AG08395 (cell line): ENCODE measurements at regions not wholly inside any gene's neighbourhood (a gene's known extent, or its start where the extent isn't known, plus 50 kb on each side); places are given as distances from the start of the nearest gene placed in this dataset.

Experiments
- DNase-seq: peaks from one replicate; pipeline ENCODE4 v3.0.0; 2012; ENCODE audit warnings: mixed read lengths, low spot score

DNA sequence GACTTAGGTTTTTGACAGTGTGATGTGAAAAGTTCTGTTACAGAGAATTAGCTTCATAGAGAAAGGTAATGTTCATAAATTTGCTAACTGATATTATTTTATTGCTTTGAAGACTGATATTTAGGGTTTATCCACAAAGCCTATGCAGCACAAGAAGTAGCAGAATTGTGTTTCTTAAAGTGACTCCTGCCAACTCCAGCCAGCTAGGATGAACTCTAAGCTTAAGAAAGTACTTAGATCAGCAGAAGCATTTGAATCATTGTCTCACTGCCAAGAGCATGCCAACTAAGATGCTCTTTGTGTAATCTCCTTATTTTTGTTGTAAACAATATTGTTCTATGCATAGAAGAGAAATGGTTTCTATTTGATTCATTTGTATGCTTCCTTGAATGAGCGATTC is 589.4 kb upstream of the ADGRL4 start:
- no peak for DNase-seq

DNA sequence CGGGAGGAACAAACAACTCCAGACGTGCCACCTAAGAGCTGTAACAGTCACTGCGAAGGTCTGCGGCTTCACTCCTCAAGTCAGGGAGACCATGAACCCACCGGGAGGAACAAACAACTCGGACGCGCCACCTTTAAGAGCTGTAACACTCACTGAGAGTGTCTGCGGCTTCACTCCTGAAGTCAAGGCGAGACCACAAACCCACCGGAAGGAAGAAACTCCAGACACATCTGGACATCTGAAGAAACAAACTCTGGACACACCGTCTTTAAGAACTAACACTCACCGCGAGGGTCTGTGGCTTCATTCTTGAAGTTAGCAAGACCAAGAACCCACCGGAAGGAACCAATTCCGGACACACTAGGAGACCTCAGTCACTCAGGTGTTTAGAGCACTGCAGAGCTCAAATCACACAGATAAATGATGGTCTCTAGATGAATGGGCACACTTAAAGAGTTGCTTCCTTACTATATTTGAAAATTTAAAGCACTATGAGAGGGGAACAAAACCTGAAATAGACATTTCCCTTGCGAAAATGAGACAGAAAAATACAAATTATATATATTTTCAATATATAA is 587.7 kb upstream of the ADGRL4 start:
- no peak for DNase-seq

- no peak for DNase-seq
Observed at GRCh38 chr1:79592707-79593106, 586.2 kb upstream of the ADGRL4 start.

DNA sequence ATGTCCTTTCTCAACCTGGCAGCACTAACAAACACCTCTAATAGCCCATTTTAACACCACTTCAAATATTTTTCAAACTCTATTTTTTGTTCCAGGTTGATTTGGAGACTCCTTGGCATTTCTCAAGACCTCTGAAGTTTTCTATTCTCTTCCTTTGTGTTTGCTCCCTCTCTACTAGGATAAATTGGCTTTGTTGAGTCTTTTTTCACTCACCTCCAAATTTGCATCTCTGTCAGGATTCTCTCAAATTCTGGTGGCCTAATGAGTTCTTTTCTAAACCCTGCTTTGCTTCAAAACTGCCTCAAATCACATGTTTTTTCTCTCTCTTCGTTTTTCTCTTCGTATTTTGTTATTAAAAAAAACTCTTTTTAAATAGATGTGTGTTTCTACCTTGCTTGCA is 582.2 kb upstream of the ADGRL4 start:
- DNase-seq, result no peak

DNA sequence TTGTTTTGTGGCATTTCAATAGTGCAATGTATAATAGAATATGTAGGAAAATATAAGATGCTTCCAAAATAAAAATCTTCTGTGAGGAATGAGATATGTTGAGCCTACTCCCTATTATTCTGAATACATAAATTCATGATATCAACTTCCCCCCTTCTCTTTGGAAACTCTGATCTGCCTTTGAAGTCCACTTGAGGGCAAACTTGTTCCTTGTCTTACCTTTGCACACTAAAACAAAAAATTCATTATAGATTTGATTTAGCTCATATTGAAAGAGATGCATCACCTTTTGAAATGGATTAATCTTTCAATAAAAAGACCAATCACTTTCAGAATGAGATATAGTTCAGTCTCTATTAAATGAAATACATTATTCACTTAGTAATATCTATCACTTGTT is 580.7 kb upstream of the ADGRL4 start:
- no peak for DNase-seq

DNA sequence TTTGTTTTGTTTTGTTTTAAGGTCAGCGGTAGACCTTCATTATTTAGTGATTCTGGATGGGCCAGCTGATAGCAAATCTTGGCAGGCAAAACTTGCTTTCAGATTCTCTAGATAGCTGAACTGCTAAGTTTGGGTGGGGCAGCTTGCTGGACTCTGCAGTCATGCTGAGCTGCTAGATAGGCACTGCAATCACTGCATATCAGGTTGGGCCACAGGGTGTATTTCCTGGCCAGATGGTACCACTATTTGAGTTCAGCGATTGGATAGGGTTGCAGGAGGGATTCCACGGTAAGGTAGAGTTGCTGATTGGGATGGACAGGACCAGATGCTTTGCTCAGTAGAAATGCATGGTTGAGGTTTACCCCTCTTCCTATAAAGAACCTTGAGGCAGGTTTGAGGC is 579.3 kb upstream of the ADGRL4 start:
- DNase-seq, result no peak

GRCh38 chr1:79575424-79575823 is 568.9 kb upstream of the ADGRL4 start:
- DNase-seq, result no peak

GRCh38 chr1:79568411-79568810 is 561.9 kb upstream of the ADGRL4 start:
- no peak for DNase-seq

- no peak for DNase-seq
Observed at GRCh38 chr1:79561521-79561978, 555.0 kb upstream of the ADGRL4 start.

- no peak for DNase-seq
Observed at GRCh38 chr1:79556189-79556588, 549.7 kb upstream of the ADGRL4 start.

- DNase-seq, result no peak
Observed at GRCh38 chr1:79554688-79555087, 548.2 kb upstream of the ADGRL4 start.

- no peak for DNase-seq
Observed at GRCh38 chr1:79551321-79551720, 544.8 kb upstream of the ADGRL4 start.

GRCh38 chr1:79550402-79550801 is 543.9 kb upstream of the ADGRL4 start:
- DNase-seq, result no peak

DNA sequence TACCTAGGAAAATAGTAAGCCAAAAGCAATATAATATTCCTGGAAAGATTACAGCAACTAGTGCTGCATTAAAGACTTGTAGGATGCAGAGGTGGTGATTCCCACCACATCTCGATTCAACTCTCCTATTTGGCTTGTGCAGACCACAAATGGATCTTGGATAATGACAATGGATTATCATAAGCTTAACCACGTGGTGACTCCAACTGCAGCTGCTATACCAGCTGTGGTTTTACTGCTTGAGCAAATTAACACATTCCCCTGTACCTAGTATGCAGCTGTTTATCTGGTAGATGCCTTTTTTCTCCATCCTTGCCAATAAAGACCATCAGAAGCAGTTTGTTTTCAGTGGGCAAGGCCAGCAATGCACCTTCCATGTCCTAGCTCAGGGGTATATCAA is 542.7 kb upstream of the ADGRL4 start:
- no peak for DNase-seq

DNA sequence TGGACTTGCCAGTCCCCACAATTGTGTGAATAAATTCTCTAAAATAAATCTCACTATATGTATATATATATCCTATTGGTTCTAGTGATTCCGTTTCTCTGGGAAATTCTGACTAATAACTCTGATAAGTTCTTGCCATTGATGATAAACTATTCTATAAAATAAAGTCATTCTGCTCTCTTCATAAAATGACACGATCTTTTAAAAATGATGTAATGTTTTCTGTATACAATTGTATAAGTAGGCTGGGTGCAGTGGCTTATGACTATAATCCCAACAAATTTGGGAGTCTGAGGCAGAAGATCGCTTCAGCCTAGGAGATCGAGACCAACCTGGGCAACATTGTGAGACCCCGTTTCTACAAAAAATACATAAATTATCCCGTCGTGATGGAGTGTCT is 541.0 kb upstream of the ADGRL4 start:
- DNase-seq, result no peak

- no peak for DNase-seq
Observed at GRCh38 chr1:79543394-79543793, 536.9 kb upstream of the ADGRL4 start.

- DNase-seq, result no peak
Observed at GRCh38 chr1:79539001-79539400, 532.5 kb upstream of the ADGRL4 start.

- no peak for DNase-seq
Observed at GRCh38 chr1:79532555-79532954, 526.0 kb upstream of the ADGRL4 start.

GRCh38 chr1:79531790-79532189 is 525.3 kb upstream of the ADGRL4 start:
- no peak for DNase-seq

GRCh38 chr1:79530476-79530875 is 523.9 kb upstream of the ADGRL4 start:
- no peak for DNase-seq

DNA sequence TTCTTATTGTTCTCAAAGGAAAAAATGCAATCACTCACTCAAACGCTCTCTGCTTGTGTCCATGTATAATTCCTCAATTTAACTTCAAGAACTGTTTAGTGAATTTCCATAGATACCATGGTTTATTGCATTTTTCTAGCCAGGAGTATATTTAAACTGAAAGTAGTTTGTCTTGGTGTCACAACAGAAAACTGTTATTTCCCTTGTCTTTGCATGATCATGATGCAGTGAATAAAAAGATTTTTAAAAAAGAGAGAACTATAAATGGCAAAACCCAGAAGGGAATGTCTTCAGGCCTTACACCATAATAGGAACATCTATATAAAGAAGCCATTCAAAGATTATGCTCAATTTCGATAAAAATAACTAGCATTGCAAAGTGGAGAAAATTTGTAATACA is 523.5 kb upstream of the ADGRL4 start:
- no peak for DNase-seq

DNA sequence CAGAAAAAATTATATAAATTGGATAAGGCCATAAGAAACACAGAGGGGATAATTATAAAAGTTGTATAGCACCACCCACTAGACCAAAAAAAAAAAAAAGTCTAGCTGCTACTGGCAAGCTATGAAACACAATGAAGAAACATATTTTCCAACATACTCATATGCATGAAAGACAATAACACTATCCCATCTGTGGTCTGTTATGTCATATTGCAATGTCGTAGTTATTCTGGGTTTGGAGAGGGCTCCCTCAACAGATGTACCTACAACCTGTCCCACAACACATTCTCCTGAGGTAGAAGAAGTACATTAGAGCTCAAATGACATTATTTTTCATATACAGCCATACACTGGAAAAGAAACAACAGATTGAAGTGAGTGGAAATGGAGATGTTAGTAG is 517.6 kb upstream of the ADGRL4 start:
- DNase-seq, result no peak

DNA sequence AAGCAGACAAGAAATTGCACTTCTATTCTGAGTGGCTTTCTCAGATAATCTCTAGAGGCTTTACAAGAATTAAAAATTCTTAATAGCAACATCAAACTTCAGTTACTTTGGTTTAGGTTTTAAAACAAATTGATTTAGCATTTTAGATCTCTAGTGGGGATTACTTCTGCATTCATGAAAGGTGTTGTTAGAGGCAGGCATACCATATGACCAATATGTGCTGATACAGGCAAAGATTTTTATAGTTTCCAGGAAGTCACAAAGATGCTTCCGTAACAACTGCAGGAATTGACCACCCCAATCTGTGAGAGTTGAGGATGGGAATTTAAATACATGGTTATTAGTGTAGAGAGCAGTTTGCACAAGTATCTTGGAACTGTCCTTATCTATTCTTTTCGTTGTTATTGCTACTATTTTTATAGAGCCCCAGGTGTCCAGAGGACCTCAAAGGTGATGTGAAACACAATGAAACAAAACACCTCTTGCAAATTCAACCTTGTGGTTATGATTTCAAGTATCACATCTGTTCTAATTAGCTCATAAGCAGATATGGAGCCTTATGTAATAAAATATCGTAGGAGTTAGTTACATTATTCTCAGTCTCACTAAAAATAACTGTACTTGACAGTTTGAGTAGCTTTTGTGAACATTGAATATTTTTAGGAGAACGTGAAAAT is 512.7 kb upstream of the ADGRL4 start:
- DNase-seq, result no peak
